CD14-positive monocyte (primary cell): ENCODE measurements at regions not wholly inside any gene's neighbourhood (a gene's known extent, or its start where the extent isn't known, plus 50 kb on each side); places are given as distances from the start of the nearest gene placed in this dataset.

Experiments
- DNase-seq, 3 donors: peaks; one replicate each; pipeline ENCODE4 v3.0.0-alpha.2; 2011 to 2022
- H2AFZ ChIP-seq: 2 replicates; pipeline ENCODE4 v1.6.0; 2012; ENCODE audit warnings: mild to moderate bottlenecking, low read depth, low read length, inconsistent platforms; ENCODE audit not compliant: insufficient read depth, poor library complexity, severe bottlenecking
- H3K27ac ChIP-seq, 2 donors: 1 replicate in 1 of 2; 2 replicates in 1 of 2; pipeline ENCODE4 v1.5.1; 2012 to 2013; ENCODE audit warnings: low read length in 2 of 2, control low read depth in 1 of 2, inconsistent platforms in 1 of 2, low read depth in 1 of 2, mild to moderate bottlenecking in 1 of 2
- H3K27me3 ChIP-seq, 2 donors: one replicate each; pipeline versions ENCODE4 v1.6.0 to v1.6.1; 2011 to 2013; ENCODE audit warnings: low read length in 2 of 2; ENCODE audit not compliant: control insufficient read depth in 2 of 2, insufficient read depth in 2 of 2
- H3K36me3 ChIP-seq, 2 donors: replicated peaks in 1 of 2; 1 replicate in 1 of 2; 2 replicates in 1 of 2; pipeline versions ENCODE4 v1.5.1 to v1.6.1; 2012 to 2013; ENCODE audit warnings: low read length in 2 of 2, control low read depth in 1 of 2, inconsistent platforms in 1 of 2, mild to moderate bottlenecking in 1 of 2; ENCODE audit not compliant: insufficient read depth in 2 of 2, control insufficient read depth in 1 of 2
- H3K4me1 ChIP-seq, 2 donors: 1 replicate in 1 of 2; 2 replicates in 1 of 2; pipeline versions ENCODE4 v1.5.1 to v1.6.1; 2012 to 2013; ENCODE audit warnings: low read length in 2 of 2, control low read depth in 1 of 2, inconsistent platforms in 1 of 2, mild to moderate bottlenecking in 1 of 2, moderate library complexity in 1 of 2; ENCODE audit not compliant: insufficient read depth in 2 of 2, control insufficient read depth in 1 of 2
- H3K4me2 ChIP-seq: replicated peaks from 2 replicates; pipeline ENCODE3; 2012; ENCODE audit warnings: low read length, moderate library complexity, mild to moderate bottlenecking; ENCODE audit not compliant: poor library complexity, severe bottlenecking; ENCODE audit errors: extremely low read depth
- H3K4me3 ChIP-seq, 3 experiments: fragments of 200-600 bp in 1 of 3; sonication (generic) in 1 of 3; replicated peaks in 1 of 3; 1 replicate in 2 of 3; 2 replicates in 1 of 3; pipeline ENCODE4 v1.5.1; 2011 to 2013; ENCODE audit warnings: low read length in 3 of 3, mild to moderate bottlenecking in 3 of 3, control low read depth in 2 of 3, low read depth in 2 of 3, inconsistent platforms in 1 of 3, moderate library complexity in 1 of 3
- H3K79me2 ChIP-seq: 2 replicates; pipeline ENCODE4 v1.6.0; 2012; ENCODE audit warnings: mild to moderate bottlenecking, control low read depth, inconsistent platforms, low read length, moderate library complexity; ENCODE audit not compliant: insufficient read depth
- H3K9ac ChIP-seq: 2 replicates; pipeline ENCODE4 v1.6.0; 2017; ENCODE audit warnings: low read length, mild to moderate bottlenecking; ENCODE audit not compliant: insufficient read depth, poor library complexity, severe bottlenecking
- H3K9me3 ChIP-seq, 2 donors: replicated peaks in 1 of 2; 1 replicate in 1 of 2; 2 replicates in 1 of 2; pipeline versions ENCODE4 v1.5.1 to v1.6.1; 2012 to 2013; ENCODE audit warnings: low read length in 2 of 2, control low read depth in 1 of 2; ENCODE audit not compliant: control insufficient read depth in 1 of 2, insufficient read depth in 1 of 2
- H4K20me1 ChIP-seq: 2 replicates; pipeline ENCODE4 v1.6.0; 2012; ENCODE audit warnings: mild to moderate bottlenecking, low read length, control low read depth, moderate library complexity; ENCODE audit not compliant: insufficient read depth
- H3K27ac Mint-ChIP-seq, 7 donors: one replicate each; pipeline ENCODE4 v1.8.0; 2020; ENCODE audit warnings: mild to moderate bottlenecking in 7 of 7, mixed read lengths in 7 of 7, moderate library complexity in 6 of 7, inconsistent platforms in 2 of 7
- H3K27me3 Mint-ChIP-seq, 3 donors: one replicate each; pipeline ENCODE4 v1.8.0; 2021 to 2022; ENCODE audit warnings: low read depth in 3 of 3, mild to moderate bottlenecking in 3 of 3, mixed read lengths in 3 of 3, moderate library complexity in 3 of 3, inconsistent platforms in 1 of 3
- H3K36me3 Mint-ChIP-seq, 2 donors: one replicate each; pipeline ENCODE4 v1.8.0; 2020; ENCODE audit warnings: mixed read lengths in 2 of 2, inconsistent platforms in 1 of 2, mild to moderate bottlenecking in 1 of 2
- H3K4me1 Mint-ChIP-seq: one replicate; pipeline ENCODE4 v1.8.0; 2020; ENCODE audit warnings: mild to moderate bottlenecking, mixed read lengths
- H3K4me3 Mint-ChIP-seq, 2 donors: one replicate each; pipeline ENCODE4 v1.8.0; 2020; ENCODE audit warnings: mild to moderate bottlenecking in 2 of 2, mixed read lengths in 2 of 2, moderate library complexity in 1 of 2
- H3K9me3 Mint-ChIP-seq, 7 donors: one replicate each; pipeline ENCODE4 v1.8.0; 2020 to 2022; ENCODE audit warnings: mixed read lengths in 7 of 7, mild to moderate bottlenecking in 6 of 7, moderate library complexity in 6 of 7, inconsistent platforms in 2 of 7
- WGBS: methylation state at CpG from one replicate; pipeline ENCODE4 v1.1.5; 2013; ENCODE audit warnings: missing lambda C conversion rate; ENCODE audit not compliant: insufficient coverage; 5-methylcytosine and 5-hydroxymethylcytosine counted together
- intact Hi-C, 2 donors: fragments of 100-400 bp; cut with micrococcal nuclease; formaldehyde crosslinking; loops; one replicate each; pipeline versions ENCODE4 v1.15.0 to v1.15.1; 2023
- TF ChIP-seq, protein P1 (sequence below): fragments of 200-600 bp; IDR thresholded peaks from one replicate; pipeline ENCODE4 v1.8.0; 2022; ENCODE audit warnings: antibody characterized with exemption, mild to moderate bottlenecking

DNA sequence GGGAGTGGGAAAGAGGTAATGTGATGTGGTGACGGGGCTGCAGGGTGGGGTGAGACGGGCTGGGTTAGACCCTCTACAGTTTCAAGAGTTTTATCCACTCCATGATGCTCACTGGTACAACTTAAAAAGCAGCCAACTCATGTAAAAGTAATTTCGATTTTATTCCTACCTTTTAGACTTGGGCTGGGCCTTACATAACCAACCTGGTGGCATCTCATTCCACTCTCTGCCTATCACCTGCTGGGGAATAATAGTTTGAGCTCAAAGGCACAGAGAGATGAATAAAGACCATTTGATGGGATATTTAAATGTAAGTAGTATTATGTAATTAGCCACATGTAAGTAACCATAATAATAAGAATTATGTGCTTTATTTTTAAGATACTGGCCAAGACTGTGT lies 366.0 kb upstream of the RNF32 start:
- H3K27me3 Mint-ChIP-seq: peaks cover 0 to 4% (median 0%) of the 10 kb centered on the region in 3 donors
- no peaks in the 10 kb centered on the region for H3K79me2 ChIP-seq
- H3K9me3 Mint-ChIP-seq: peaks cover 0 to 8% (median 5%) of the 10 kb centered on the region in 7 donors
- intact Hi-C loops: no loop called here
- no peaks in the 10 kb centered on the region for H3K36me3 ChIP-seq
- H3K4me3 Mint-ChIP-seq: no peak overlapping the region
- no peak overlapping the region for H2AFZ ChIP-seq
- no peak overlapping the region for H3K27ac ChIP-seq
- peaks cover 0 to 10% of the 10 kb centered on the region in 2 donors for H3K9me3 ChIP-seq
- TF ChIP-seq, protein P1, sequence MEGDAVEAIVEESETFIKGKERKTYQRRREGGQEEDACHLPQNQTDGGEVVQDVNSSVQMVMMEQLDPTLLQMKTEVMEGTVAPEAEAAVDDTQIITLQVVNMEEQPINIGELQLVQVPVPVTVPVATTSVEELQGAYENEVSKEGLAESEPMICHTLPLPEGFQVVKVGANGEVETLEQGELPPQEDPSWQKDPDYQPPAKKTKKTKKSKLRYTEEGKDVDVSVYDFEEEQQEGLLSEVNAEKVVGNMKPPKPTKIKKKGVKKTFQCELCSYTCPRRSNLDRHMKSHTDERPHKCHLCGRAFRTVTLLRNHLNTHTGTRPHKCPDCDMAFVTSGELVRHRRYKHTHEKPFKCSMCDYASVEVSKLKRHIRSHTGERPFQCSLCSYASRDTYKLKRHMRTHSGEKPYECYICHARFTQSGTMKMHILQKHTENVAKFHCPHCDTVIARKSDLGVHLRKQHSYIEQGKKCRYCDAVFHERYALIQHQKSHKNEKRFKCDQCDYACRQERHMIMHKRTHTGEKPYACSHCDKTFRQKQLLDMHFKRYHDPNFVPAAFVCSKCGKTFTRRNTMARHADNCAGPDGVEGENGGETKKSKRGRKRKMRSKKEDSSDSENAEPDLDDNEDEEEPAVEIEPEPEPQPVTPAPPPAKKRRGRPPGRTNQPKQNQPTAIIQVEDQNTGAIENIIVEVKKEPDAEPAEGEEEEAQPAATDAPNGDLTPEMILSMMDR: no peak
- no peak overlapping the region for H3K4me2 ChIP-seq
- H3K4me1 Mint-ChIP-seq: no peaks in the 10 kb centered on the region
- H3K4me1 ChIP-seq: no peaks in the 10 kb centered on the region
- H3K27me3 ChIP-seq: no peaks in the 10 kb centered on the region
- no peak overlapping the region for H3K27ac Mint-ChIP-seq
- H3K9ac ChIP-seq: no peak overlapping the region
- H3K4me3 ChIP-seq: no peak overlapping the region
- no peaks in the 10 kb centered on the region for H3K36me3 Mint-ChIP-seq
- no peaks in the 10 kb centered on the region for H4K20me1 ChIP-seq
- DNase-seq: no peak
- no CpG with 5 or more reads among the region's 3 CpGs for WGBS

DNA sequence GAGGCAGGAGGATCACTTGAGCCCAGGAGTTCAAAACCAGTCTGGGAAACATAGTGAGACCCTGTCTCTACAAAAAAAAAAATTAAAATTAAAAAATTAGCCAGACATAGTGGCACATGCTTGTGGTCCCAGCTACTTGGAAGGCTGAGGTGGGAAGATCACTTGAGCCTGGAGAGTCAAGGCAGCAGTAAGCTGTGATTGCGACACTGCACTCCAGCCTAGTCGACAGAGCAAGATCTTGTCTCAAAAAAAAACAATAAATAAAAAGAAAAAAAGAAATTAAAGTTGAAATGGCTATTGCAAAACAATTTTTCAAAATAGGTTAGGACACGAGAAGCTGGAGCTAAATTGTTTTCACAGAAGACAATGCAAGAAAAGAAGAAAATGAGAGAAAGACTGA lies 379.0 kb upstream of the RNF32 start:
- H3K4me3 Mint-ChIP-seq: no peak overlapping the region
- 71% methylated on average over 1 of the region's 3 CpGs for WGBS
- Histone ChIP-seq H3K79me2 (no peaks in the 10 kb centered on the region), H3K4me3 (no peak overlapping the region), H3K27ac (no peak overlapping the region), H4K20me1 (no peaks in the 10 kb centered on the region), H3K9me3 (peaks cover 9 to 18% of the 10 kb centered on the region in 2 donors), H3K27me3 (no peaks in the 10 kb centered on the region), H3K4me2 (no peak overlapping the region), H3K4me1 (no peaks in the 10 kb centered on the region), H3K36me3 (no peaks in the 10 kb centered on the region), H2AFZ (no peak overlapping the region), H3K9ac (no peak overlapping the region)
- H3K4me1 Mint-ChIP-seq: no peaks in the 10 kb centered on the region
- TF ChIP-seq, protein P1: no peak
- peaks cover 3 to 16% (median 9%) of the 10 kb centered on the region in 7 donors for H3K9me3 Mint-ChIP-seq
- no peak overlapping the region for H3K27ac Mint-ChIP-seq
- no peak for DNase-seq
- no peaks in the 10 kb centered on the region for H3K36me3 Mint-ChIP-seq
- intact Hi-C loops: no loop called here
- H3K27me3 Mint-ChIP-seq: peaks cover 0 to 4% (median 4%) of the 10 kb centered on the region in 3 donors
